ENCODE measurements at regions not wholly inside any gene's neighbourhood (a gene's known extent, or its start where the extent isn't known, plus 50 kb on each side); places are given as distances from the start of the nearest gene placed in this dataset.

GRCh38 chr2:133838642-133839365, 270.5 kb upstream of the NCKAP5 start:
- DNase-seq (ENCODE audit: low read depth in 3 of 3) = no peak

- no peak for DNase-seq (ENCODE audit: low read depth in 3 of 3)
These were observed 271.4 kb upstream of the NCKAP5 start for GRCh38 chr2:133839677-133840076.

DNA sequence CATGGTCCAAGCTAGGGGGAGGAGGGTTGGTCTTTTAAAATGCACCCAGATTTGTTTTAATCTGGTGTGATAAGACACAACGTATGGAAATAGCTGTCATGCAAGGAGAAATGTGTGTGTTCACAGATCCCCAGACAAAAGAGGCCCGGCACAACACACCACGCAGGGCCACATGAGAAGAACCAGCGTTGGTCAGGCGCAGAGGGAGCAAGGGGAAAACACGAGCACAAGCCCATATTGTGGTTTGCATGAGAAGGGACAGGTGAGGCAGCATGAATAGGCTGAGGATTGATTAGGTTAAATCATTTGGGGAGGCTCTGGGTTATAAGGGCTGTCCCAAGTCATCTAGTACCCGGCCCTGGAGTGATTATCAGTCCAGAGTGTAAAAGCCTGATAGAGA, 272.5 kb upstream of the NCKAP5 start:
- DNase-seq (ENCODE audit: low read depth in 3 of 3) = no peak

DNA sequence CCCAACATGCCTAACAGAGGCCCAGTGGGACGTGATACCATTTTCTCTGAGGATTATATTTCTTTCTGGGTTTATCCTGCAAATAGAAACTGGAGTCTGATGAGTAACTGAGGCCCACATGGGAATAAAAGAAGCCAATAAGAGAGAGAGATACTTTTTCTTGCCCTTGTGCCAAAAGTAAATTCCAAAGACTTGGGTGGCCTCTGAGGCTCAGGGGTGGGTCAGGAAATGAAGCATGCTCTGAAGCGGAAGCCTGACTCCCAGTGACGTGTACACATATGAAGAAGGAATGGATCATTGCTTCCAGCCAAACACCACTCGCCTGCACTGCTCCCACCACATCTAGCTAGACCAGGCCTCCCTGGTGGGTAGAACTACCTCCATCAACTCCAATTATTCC, 273.6 kb upstream of the NCKAP5 start:
- no peak for DNase-seq (ENCODE audit: low read depth in 3 of 3)

DNA sequence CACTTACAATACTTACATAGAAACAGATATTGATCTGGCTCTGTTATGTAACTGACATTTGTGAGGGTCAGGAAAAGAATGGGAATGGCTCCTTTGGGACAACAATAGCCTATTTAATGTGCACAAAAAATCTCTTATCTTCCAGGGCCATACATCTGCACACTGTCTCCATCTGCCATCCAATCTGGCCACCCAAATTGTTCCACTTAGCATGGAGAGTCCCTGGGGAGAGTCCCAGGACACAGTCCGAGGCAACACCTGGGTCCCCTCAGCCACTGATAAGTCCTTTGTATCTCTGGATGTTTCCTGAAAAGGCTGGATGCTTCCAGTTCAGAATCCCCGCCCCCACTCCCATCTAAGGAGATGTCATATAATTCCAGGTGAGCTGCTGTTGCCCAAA, 274.2 kb upstream of the NCKAP5 start:
- DNase-seq (ENCODE audit: low read depth in 3 of 3) = no peak

- DNase-seq (ENCODE audit: low read depth in 3 of 3) = no peak
These were observed 274.8 kb upstream of the NCKAP5 start for GRCh38 chr2:133843091-133843490.

GRCh38 chr2:133843551-133843950, 275.3 kb upstream of the NCKAP5 start:
- no peak for DNase-seq (ENCODE audit: low read depth in 3 of 3)

GRCh38 chr2:133844214-133844892, 276.1 kb upstream of the NCKAP5 start:
- DNase-seq (ENCODE audit: low read depth in 3 of 3) = peak; percentile 10 to 28 (median 11)

DNA sequence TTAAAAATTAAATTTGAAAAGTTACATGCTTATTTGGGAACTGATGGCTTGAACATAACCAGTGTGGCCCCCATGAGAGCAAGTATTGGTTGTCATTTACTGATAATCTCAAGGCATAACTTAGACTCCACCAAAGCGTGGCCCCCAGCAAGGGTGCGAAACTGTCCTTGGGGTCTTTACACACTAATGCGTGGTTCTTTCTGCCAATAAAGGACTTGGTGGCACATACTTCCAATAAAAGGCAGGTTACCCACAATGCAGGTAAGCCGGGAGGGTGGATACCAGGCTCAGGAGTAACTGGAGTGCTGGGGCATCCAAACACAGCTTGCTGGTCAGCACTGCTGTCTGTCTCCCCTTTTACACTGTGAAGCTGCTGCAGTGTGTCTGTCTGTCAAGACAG, 278.2 kb upstream of the NCKAP5 start:
- DNase-seq (ENCODE audit: low read depth in 3 of 3) = no peak

- no peak for DNase-seq (ENCODE audit: low read depth in 3 of 3)
These were observed 279.3 kb upstream of the NCKAP5 start for GRCh38 chr2:133847591-133847990.

- no peak for DNase-seq (ENCODE audit: low read depth in 3 of 3)
These were observed 279.9 kb upstream of the NCKAP5 start for GRCh38 chr2:133848111-133848649.

DNA sequence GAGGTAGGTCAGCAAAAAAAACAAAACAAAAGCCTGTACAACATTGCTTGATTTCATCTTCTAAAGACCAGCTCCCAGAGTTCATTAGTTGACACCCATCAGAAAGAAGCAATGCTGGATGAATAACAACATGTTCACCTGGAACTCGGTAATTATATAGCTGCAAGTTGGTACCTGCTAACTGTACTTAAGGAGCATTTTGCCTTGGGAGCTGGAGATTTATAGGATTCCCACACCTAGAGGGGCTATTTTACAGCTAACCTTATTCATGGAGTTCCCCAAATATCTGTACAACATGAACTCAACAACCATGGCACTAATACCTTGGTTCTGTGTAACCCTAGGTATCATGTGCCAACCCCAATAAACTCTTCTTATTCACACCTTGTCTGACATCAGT, 281.1 kb upstream of the NCKAP5 start:
- no peak for DNase-seq (ENCODE audit: low read depth in 3 of 3)

DNA sequence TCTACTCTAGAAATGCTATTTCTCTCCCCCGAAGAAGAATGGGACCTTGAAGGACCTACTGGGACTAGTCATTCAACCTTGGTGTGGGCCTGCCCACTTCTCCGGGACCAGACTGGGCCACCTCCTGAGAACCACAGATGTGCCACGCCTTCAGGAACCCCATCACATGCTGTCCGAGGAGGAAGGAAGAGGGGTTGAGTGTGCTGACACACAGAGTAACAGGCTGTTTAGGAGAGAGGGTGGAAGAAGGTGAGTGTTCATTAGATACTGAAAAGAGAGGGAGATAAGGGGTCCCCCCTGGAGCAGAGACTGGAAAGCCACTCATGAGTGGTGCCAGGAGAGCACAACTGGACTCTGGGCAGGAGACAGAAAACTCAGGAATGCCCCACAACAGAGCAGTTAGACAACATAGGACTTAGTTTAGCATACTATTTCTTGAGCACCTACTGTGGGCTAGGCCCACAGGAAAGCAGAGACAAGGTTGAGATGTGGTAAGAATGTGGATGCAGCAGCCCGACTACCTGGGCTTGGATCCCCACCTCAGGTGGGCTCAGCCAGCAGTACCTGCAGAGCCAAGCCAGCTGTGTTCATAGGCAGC, 286.4 kb upstream of the NCKAP5 start:
- DNase-seq (ENCODE audit: low read depth in 3 of 3) = no peak

DNA sequence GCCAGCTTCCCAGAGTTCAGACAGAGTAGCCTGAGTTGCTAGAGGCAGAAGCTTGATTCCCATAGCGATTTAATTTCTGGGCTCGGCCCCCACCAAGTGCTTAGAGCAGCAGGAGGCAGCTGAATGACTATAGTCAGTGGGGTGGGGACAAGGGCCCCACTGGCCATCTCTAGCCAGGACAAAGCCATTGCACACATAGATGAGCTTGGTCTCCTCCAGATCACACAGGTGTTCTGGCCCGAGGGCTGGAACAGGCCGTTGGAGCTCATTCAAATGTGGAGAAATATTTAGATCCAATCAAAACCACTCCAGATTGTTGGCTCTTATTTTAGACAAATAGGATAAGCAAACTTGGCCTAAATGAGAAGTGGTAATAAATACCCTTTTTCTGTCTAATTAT, 287.3 kb upstream of the NCKAP5 start:
- no peak for DNase-seq (ENCODE audit: low read depth in 3 of 3)

GRCh38 chr2:133856678-133857077, 288.4 kb upstream of the NCKAP5 start:
- DNase-seq (ENCODE audit: low read depth in 3 of 3) = no peak

- DNase-seq (ENCODE audit: low read depth in 3 of 3) = no peak
These were observed 291.3 kb upstream of the NCKAP5 start for GRCh38 chr2:133859578-133859977.

GRCh38 chr2:133862400-133862977, 294.2 kb upstream of the NCKAP5 start:
- DNase-seq (ENCODE audit: low read depth in 3 of 3) = no peak

DNA sequence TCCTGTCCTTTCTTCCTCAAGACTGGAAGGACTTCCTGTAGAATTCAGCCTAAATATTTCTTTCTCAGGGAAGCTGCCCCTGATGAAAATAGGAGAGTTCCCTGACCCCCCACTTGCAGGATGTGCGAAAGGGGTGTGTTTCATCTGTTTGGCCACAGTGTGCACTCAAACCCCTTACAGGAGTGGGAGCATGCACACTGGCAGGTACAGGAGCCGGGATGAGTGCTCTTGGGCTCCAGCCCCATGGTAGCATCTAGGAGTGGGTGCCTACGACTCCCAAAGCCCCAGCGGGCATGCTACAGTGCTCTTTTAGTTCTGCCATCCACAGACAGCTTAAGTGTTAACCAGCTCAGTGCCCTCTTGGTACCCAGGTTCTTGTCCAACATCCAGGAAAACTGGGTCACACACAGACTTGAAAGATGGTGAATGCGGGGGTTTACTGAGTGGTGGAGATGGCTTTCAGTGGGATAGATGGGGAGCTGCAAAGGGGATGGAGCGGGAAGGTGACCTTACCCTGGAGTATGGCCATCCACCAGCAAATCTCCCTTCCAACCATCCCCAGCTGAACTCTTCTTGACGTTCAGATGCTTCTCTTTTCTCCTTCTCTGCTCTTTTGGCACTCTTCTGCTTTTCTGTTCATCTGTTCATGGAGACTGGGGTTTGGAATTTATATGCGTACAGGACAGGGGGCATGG, 295.0 kb upstream of the NCKAP5 start:
- DNase-seq (ENCODE audit: low read depth in 3 of 3) = no peak

DNA sequence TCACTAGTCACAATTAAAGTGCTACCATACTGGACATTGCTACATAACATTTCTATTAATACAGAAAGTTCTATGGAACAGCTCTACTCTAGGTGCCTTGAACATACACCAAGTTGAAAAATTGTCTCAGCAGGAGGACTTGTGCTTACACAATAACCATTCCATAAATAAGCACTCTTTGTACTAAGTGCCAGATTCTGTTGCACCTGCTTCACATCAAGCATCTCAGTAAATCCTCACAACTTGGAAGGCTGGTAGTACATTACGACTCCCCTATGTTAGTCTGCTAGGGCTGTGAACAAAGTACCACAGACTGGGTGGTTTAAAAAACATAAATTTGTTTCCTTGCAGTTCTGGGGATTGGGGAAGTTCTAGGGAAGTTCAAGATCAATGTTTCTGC, 296.9 kb upstream of the NCKAP5 start:
- no peak for DNase-seq (ENCODE audit: low read depth in 3 of 3)

- DNase-seq (ENCODE audit: low read depth in 3 of 3) = no peak
These were observed 298.9 kb upstream of the NCKAP5 start for GRCh38 chr2:133867166-133867565.

GRCh38 chr2:133871545-133872209, 303.4 kb upstream of the NCKAP5 start:
- no peak for DNase-seq (ENCODE audit: low read depth in 3 of 3)
